ENCODE measurements at regions not wholly inside any gene's neighbourhood (a gene's known extent, or its start where the extent isn't known, plus 50 kb on each side); places are given as distances from the start of the nearest gene placed in this dataset.
A peak's percentile ranks its signal among the peaks of the same experiment; 100 is the strongest.

GRCh38 chr5:87127956-87128687 is 139.6 kb upstream of the RASA1 start (continued):
- TF ChIP-seq MAZ (IDR thresholded peaks at IDR 0.05; ENCODE audit: borderline replicate concordance, low read depth, low read length), result no peak

- H4K91ac ChIP-seq (ENCODE audit: insufficient read depth, low read depth, low read length), result no peak overlapping the region
- no peak overlapping the region for H3K23ac ChIP-seq (ENCODE audit: low read depth, low read length)
- peaks cover 4% of the 10 kb centered on the region; the same call in 1 of the 2 replicates for H3K9me1 ChIP-seq (ENCODE audit: insufficient read depth, low read length)
- H3K4me3 ChIP-seq (ENCODE audit: insufficient read depth, low read depth, low read length), result no peak overlapping the region
- intact Hi-C loops (cut with micrococcal nuclease) (loop anchor here (5.0 kb wide), 1 partner anchor 138 kb away; the partner anchor contains the start of gene RASA1), in situ Hi-C loops (cut with MboI; ENCODE audit: low sequenced_read_pairs) (no loop called here), dilution Hi-C loops (cut with HindIII; ENCODE audit: low sequenced_read_pairs, unreplicated experiment) (no loop called here)
- TF ChIP-seq CEBPB (IDR thresholded peaks at IDR 0.05; ENCODE audit: low read depth, low read length) (no peak), MAZ (IDR thresholded peaks at IDR 0.05; ENCODE audit: borderline replicate concordance, low read depth, low read length) (no peak), BHLHE40 (IDR thresholded peaks at IDR 0.05; ENCODE audit: low read depth, low read length) (no peak), NFE2L2 (IDR thresholded peaks at IDR 0.05; ENCODE audit: low read depth, low read length) (no peak), MXI1 (IDR thresholded peaks at IDR 0.05; ENCODE audit: borderline replicate concordance, low read depth, low read length) (no peak), FOS (IDR thresholded peaks at IDR 0.05; ENCODE audit: low read depth, low read length) (no peak), CTCF (conservative IDR thresholded peaks at IDR 0.05; ENCODE audit: low read depth, low read length) (no peak)
- peaks cover 0 to 4% of the 10 kb centered on the region in 2 experiments; a peak in 1 of 4 replicates for H3K79me1 ChIP-seq (ENCODE audit: low read depth in 1 of 2, low read length in 2 of 2)
- H2AFZ ChIP-seq (replicated peaks; ENCODE audit: low read length, poor library complexity), result no peak overlapping the region
- CTCF ChIA-PET, result no interaction called here
- no CpG with 5 or more reads among the region's 1 CpG for WGBS, 2 experiments (ENCODE audit: extremely low coverage in 2 of 2, insufficient read length in 1 of 2)
- peak overlapping the region; percentile 97; the same call in 1 of the 2 replicates for H3K18ac ChIP-seq (ENCODE audit: low read depth, low read length)
- H4K8ac ChIP-seq (ENCODE audit: low read depth in 2 of 2, low read length in 2 of 2), result no peak overlapping the region; a peak in 1 of 4 replicates
- no peak overlapping the region; the same call in 1 of the 3 replicates for H2BK15ac ChIP-seq (ENCODE audit: low read depth, low read length)
- peak overlapping the region; percentile 91; the same call in 1 of the 2 replicates for H2BK20ac ChIP-seq (ENCODE audit: low read depth, low read length)
- H3K4me1 ChIP-seq (ENCODE audit: control insufficient read depth, insufficient read depth, low read length), result peaks cover 7% of the 10 kb centered on the region; the same call in 1 of the 2 replicates
- H2BK120ac ChIP-seq (ENCODE audit: low read depth, low read length), result peak overlapping the region; percentile 89; the same call in 1 of the 2 replicates
- H3K27me3 ChIP-seq (ENCODE audit: control insufficient read depth, insufficient read depth, low read length), result no peaks in the 10 kb centered on the region
- H3K27ac ChIP-seq (ENCODE audit: insufficient read depth, low read length), result no peak overlapping the region
- ATAC-seq (ENCODE audit: low read depth) (no peak), DNase-seq (no peak)
- H2AK5ac ChIP-seq (ENCODE audit: low read depth, low read length), result no peak overlapping the region
- no peak overlapping the region for H3K9ac ChIP-seq (ENCODE audit: low read depth, low read length)
- no peak overlapping the region for H2AK9ac ChIP-seq (replicated peaks; ENCODE audit: low read depth, low read length, poor library complexity)
- H3K36me3 ChIP-seq (ENCODE audit: control insufficient read depth, insufficient read depth, low read length), result no peaks in the 10 kb centered on the region
- H3K4me2 ChIP-seq (ENCODE audit: low read depth, low read length), result no peak overlapping the region
- BruUV-seq (replicated peaks), result no TSS peak
- no peaks in the 10 kb centered on the region for H4K20me1 ChIP-seq (ENCODE audit: insufficient read depth, low read length)
- no peaks in the 10 kb centered on the region for H3K9me3 ChIP-seq (ENCODE audit: control insufficient read depth, insufficient read depth, low read length)
- no peak overlapping the region for H3K56ac ChIP-seq (ENCODE audit: extremely low read depth, insufficient read depth, low read length)
- H3K14ac ChIP-seq (replicated peaks; ENCODE audit: low read depth, low read length), result no peak overlapping the region
- POLR2A ChIA-PET (ENCODE audit: unreplicated experiment), result no interaction called here
- peak overlapping the region; percentile 97 for H2BK5ac ChIP-seq (ENCODE audit: low read depth, low read length, poor library complexity, severe bottlenecking)
- peak overlapping the region; percentile 98; the same call in 1 of the 2 replicates for H4K5ac ChIP-seq (ENCODE audit: low read depth, low read length)
- no peak overlapping the region for H3K4ac ChIP-seq (ENCODE audit: low read depth, low read length)
Measured at GRCh38 chr5:87129046-87129445, 138.6 kb upstream of the RASA1 start.
